ENCODE measurements at regions not wholly inside any gene's neighbourhood (a gene's known extent, or its start where the extent isn't known, plus 50 kb on each side); places are given as distances from the start of the nearest gene placed in this dataset.
"Not testable (repeated sequence)": the region's sequence is repeated elsewhere in the genome, so short reads cannot be mapped to it uniquely, and the experiment has no call there.

- Histone ChIP-seq H3K9ac (ENCODE audit: low read length) (no peak overlapping the region), H3F3A (ENCODE audit: insufficient read depth, low read length) (no peaks in the 10 kb centered on the region), H3K27ac (ENCODE audit: low read depth, low read length, poor library complexity, severe bottlenecking) (no peak overlapping the region), H3K4me3 (ENCODE audit: low read depth, low read length, poor library complexity, severe bottlenecking) (no peak overlapping the region), H3K4me1 (ENCODE audit: insufficient read depth, low read length, severe bottlenecking) (no peaks in the 10 kb centered on the region), H3K9me3 (ENCODE audit: low read length) (0 out of 2 replicates have a peak, but pooled peaks cover 2% of the 10 kb centered on the region), H3K27me3 (ENCODE audit: insufficient read depth, low read length) (peaks cover 4% of the 10 kb centered on the region; the same call in 1 of the 2 replicates), H3K79me2 (ENCODE audit: insufficient read depth, low read length) (no peaks in the 10 kb centered on the region), H4K20me1 (ENCODE audit: insufficient read depth, low read length) (no peaks in the 10 kb centered on the region), H3K9me2 (ENCODE audit: low read depth, low read length) (no peaks in the 10 kb centered on the region), H3K4me2 (ENCODE audit: low read length) (no peak overlapping the region), H2AFZ (ENCODE audit: low read length) (no peak overlapping the region), H3K36me3 (ENCODE audit: insufficient read depth, low read length) (no peaks in the 10 kb centered on the region)
- no peak for TF ChIP-seq CTCF (IDR thresholded peaks at IDR 0.05; ENCODE audit: low read length)
- no peak for TF ChIP-seq EZH2 (IDR thresholded peaks at IDR 0.05; ENCODE audit: borderline replicate concordance, low read length)
Measured at GRCh38 chr6:159415540-159415939, 246.3 kb downstream of the FNDC1 start.

- H3K79me2 ChIP-seq (ENCODE audit: insufficient read depth, low read length), result no peaks in the 10 kb centered on the region
- H3K4me3 ChIP-seq (ENCODE audit: low read depth, low read length, poor library complexity, severe bottlenecking), result no peak overlapping the region
- no peak overlapping the region for H2AFZ ChIP-seq (ENCODE audit: low read length)
- no peaks in the 10 kb centered on the region for H3K36me3 ChIP-seq (ENCODE audit: insufficient read depth, low read length)
- H4K20me1 ChIP-seq (ENCODE audit: insufficient read depth, low read length), result no peaks in the 10 kb centered on the region
- no peak overlapping the region for H3K4me2 ChIP-seq (ENCODE audit: low read length)
- H3K27ac ChIP-seq (ENCODE audit: low read depth, low read length, poor library complexity, severe bottlenecking), result no peak overlapping the region
- H3K27me3 ChIP-seq (ENCODE audit: insufficient read depth, low read length), result peaks cover 4% of the 10 kb centered on the region; the same call in 1 of the 2 replicates
- no peak for TF ChIP-seq CTCF (IDR thresholded peaks at IDR 0.05; ENCODE audit: low read length)
- TF ChIP-seq EZH2 (IDR thresholded peaks at IDR 0.05; ENCODE audit: borderline replicate concordance, low read length), result no peak
- no peaks in the 10 kb centered on the region for H3K9me2 ChIP-seq (ENCODE audit: low read depth, low read length)
- 0 out of 2 replicates have a peak, but pooled peaks cover 2% of the 10 kb centered on the region for H3K9me3 ChIP-seq (ENCODE audit: low read length)
- H3K4me1 ChIP-seq (ENCODE audit: insufficient read depth, low read length, severe bottlenecking), result no peaks in the 10 kb centered on the region
- no peaks in the 10 kb centered on the region for H3F3A ChIP-seq (ENCODE audit: insufficient read depth, low read length)
- no peak overlapping the region for H3K9ac ChIP-seq (ENCODE audit: low read length)
Measured at GRCh38 chr6:159414711-159415110, 245.5 kb downstream of the FNDC1 start.

- not testable (repeated sequence) for H3K4me1 ChIP-seq (ENCODE audit: insufficient read depth, low read length, severe bottlenecking); H3K27me3 ChIP-seq (ENCODE audit: insufficient read depth, low read length)
Measured at GRCh38 chr6:159407211-159407780, 238.1 kb downstream of the FNDC1 start.

GRCh38 chr6:159404296-159404695, 235.1 kb downstream of the FNDC1 start:
- H3F3A ChIP-seq (ENCODE audit: insufficient read depth, low read length), result no peaks in the 10 kb centered on the region
- H3K4me3 ChIP-seq (ENCODE audit: low read depth, low read length, poor library complexity, severe bottlenecking), result no peak overlapping the region
- no peaks in the 10 kb centered on the region for H3K9me2 ChIP-seq (ENCODE audit: low read depth, low read length)
- TF ChIP-seq EZH2 (IDR thresholded peaks at IDR 0.05; ENCODE audit: borderline replicate concordance, low read length) (no peak), CTCF (IDR thresholded peaks at IDR 0.05; ENCODE audit: low read length) (no peak)
- H2AFZ ChIP-seq (ENCODE audit: low read length), result no peak overlapping the region
- H3K4me2 ChIP-seq (ENCODE audit: low read length), result no peak overlapping the region
- H3K79me2 ChIP-seq (ENCODE audit: insufficient read depth, low read length), result no peaks in the 10 kb centered on the region
- no peak overlapping the region for H3K27ac ChIP-seq (ENCODE audit: low read depth, low read length, poor library complexity, severe bottlenecking)
- no peaks in the 10 kb centered on the region for H3K36me3 ChIP-seq (ENCODE audit: insufficient read depth, low read length)
- H3K9ac ChIP-seq (ENCODE audit: low read length), result no peak overlapping the region
- no peaks in the 10 kb centered on the region for H4K20me1 ChIP-seq (ENCODE audit: insufficient read depth, low read length)
- H3K9me3 ChIP-seq (ENCODE audit: low read length), result no peaks in the 10 kb centered on the region
- no peaks in the 10 kb centered on the region for H3K4me1 ChIP-seq (ENCODE audit: insufficient read depth, low read length, severe bottlenecking)
- H3K27me3 ChIP-seq (ENCODE audit: insufficient read depth, low read length), result no peaks in the 10 kb centered on the region

More at GRCh38 chr6:159407211-159407780, 238.1 kb downstream of the FNDC1 start:
- H3K27ac ChIP-seq (ENCODE audit: low read depth, low read length, poor library complexity, severe bottlenecking); H3K4me2 ChIP-seq (ENCODE audit: low read length); H3K9ac ChIP-seq (ENCODE audit: low read length); H3K36me3 ChIP-seq (ENCODE audit: insufficient read depth, low read length); H3F3A ChIP-seq (ENCODE audit: insufficient read depth, low read length); H3K4me3 ChIP-seq (ENCODE audit: low read depth, low read length, poor library complexity, severe bottlenecking); H2AFZ ChIP-seq (ENCODE audit: low read length); H4K20me1 ChIP-seq (ENCODE audit: insufficient read depth, low read length); H3K9me3 ChIP-seq (ENCODE audit: low read length); H3K79me2 ChIP-seq (ENCODE audit: insufficient read depth, low read length); H3K9me2 ChIP-seq (ENCODE audit: low read depth, low read length): not testable (repeated sequence)
